ENCODE measurements at regions not wholly inside any gene's neighbourhood (a gene's known extent, or its start where the extent isn't known, plus 50 kb on each side); places are given as distances from the start of the nearest gene placed in this dataset.
"Not testable (repeated sequence)": the region's sequence is repeated elsewhere in the genome, so short reads cannot be mapped to it uniquely, and the experiment has no call there.

GRCh38 chr1:189225794-189226145 lies 1251.9 kb downstream of the BRINP3 start:
- H3K27ac ChIP-seq; H3K4me1 ChIP-seq (replicated peaks in 1 of 2); ATAC-seq (replicated peaks in 6 of 8); H3K4me3 ChIP-seq; in situ Hi-C loops (cut with MboI; ENCODE audit: low pct_unique_long_range_greater_than_20kb in 2 of 9, low sequenced_read_pairs in 9 of 9, unreplicated experiment in 9 of 9): not testable (repeated sequence)
- no CpG with 5 or more reads among the region's 28 CpGs for WGBS, 10 experiments

- ATAC-seq (replicated peaks in 6 of 8) = no peak
- 0 to 100% (median 80%) methylated on average over 1 of the region's 1 CpG; no CpG with 5 or more reads in 2 of the 10 experiments for WGBS, 10 experiments
- Histone ChIP-seq H3K4me3 (no peak overlapping the region), H3K27ac (no peak overlapping the region), H3K4me1 (replicated peaks in 1 of 2) (no peaks in the 10 kb centered on the region)
- in situ Hi-C loops (cut with MboI; ENCODE audit: low pct_unique_long_range_greater_than_20kb in 2 of 9, low sequenced_read_pairs in 9 of 9, unreplicated experiment in 9 of 9) = no loop called here
These were observed 1250.9 kb downstream of the BRINP3 start for GRCh38 chr1:189226779-189227178.

- in situ Hi-C loops (cut with MboI; ENCODE audit: low pct_unique_long_range_greater_than_20kb in 2 of 9, low sequenced_read_pairs in 9 of 9, unreplicated experiment in 9 of 9) = no loop called here
- ATAC-seq (replicated peaks in 6 of 8) = no peak
- no peak overlapping the region for H3K4me3 ChIP-seq
- no peaks in the 10 kb centered on the region for H3K4me1 ChIP-seq (replicated peaks in 1 of 2)
- WGBS, 10 experiments = 10 to 100% (median 67%) methylated on average over 1 to 3 of the region's 3 CpGs; no CpG with 5 or more reads in 5 of the 10 experiments
- H3K27ac ChIP-seq = no peak overlapping the region
These were observed 1240.7 kb downstream of the BRINP3 start for GRCh38 chr1:189237008-189237407.

GRCh38 chr1:189253601-189254350 lies 1223.9 kb downstream of the BRINP3 start:
- Histone ChIP-seq H3K4me3 (no peak overlapping the region), H3K4me1 (replicated peaks in 1 of 2) (no peaks in the 10 kb centered on the region), H3K27ac (no peak overlapping the region)
- WGBS, 10 experiments = 25 to 96% (median 76%) methylated on average over 7 to 18 of the region's 18 CpGs
- ATAC-seq (replicated peaks in 6 of 8) = no peak
- in situ Hi-C loops (cut with MboI; ENCODE audit: low pct_unique_long_range_greater_than_20kb in 2 of 9, low sequenced_read_pairs in 9 of 9, unreplicated experiment in 9 of 9) = no loop called here

- in situ Hi-C loops (cut with MboI; ENCODE audit: low pct_unique_long_range_greater_than_20kb in 2 of 9, low sequenced_read_pairs in 9 of 9, unreplicated experiment in 9 of 9); H3K4me3 ChIP-seq: not testable (repeated sequence)
- WGBS, 10 experiments = 0 to 100% (median 82%) methylated on average over 1 of the region's 1 CpG; no CpG with 5 or more reads in 2 of the 10 experiments
These were observed 1216.5 kb downstream of the BRINP3 start for GRCh38 chr1:189261128-189261527.

GRCh38 chr1:189269011-189269410 lies 1208.7 kb downstream of the BRINP3 start:
- Histone ChIP-seq H3K27ac (no peak overlapping the region), H3K4me1 (replicated peaks in 1 of 2) (no peaks in the 10 kb centered on the region), H3K4me3 (no peak overlapping the region)
- in situ Hi-C loops (cut with MboI; ENCODE audit: low pct_unique_long_range_greater_than_20kb in 2 of 9, low sequenced_read_pairs in 9 of 9, unreplicated experiment in 9 of 9) = no loop called here
- 0 to 80% (median 73%) methylated on average over 1 to 2 of the region's 2 CpGs; no CpG with 5 or more reads in 1 of the 10 experiments for WGBS, 10 experiments
- no peak for ATAC-seq (replicated peaks in 6 of 8)

More at GRCh38 chr1:189261128-189261527, 1216.5 kb downstream of the BRINP3 start:
- not testable (repeated sequence) for H3K4me1 ChIP-seq (replicated peaks in 1 of 2); ATAC-seq (replicated peaks in 6 of 8); H3K27ac ChIP-seq

- H3K4me1 ChIP-seq (replicated peaks in 1 of 2) = no peaks in the 10 kb centered on the region
- no peak overlapping the region for H3K4me3 ChIP-seq
- no peak overlapping the region for H3K27ac ChIP-seq
- in situ Hi-C loops (cut with MboI; ENCODE audit: low pct_unique_long_range_greater_than_20kb in 2 of 9, low sequenced_read_pairs in 9 of 9, unreplicated experiment in 9 of 9) = no loop called here
- 0 to 100% (median 89%) methylated on average over 1 of the region's 1 CpG; no CpG with 5 or more reads in 3 of the 10 experiments for WGBS, 10 experiments
- no peak for ATAC-seq (replicated peaks in 6 of 8)
These were observed 1203.4 kb downstream of the BRINP3 start for GRCh38 chr1:189274267-189274666.

GRCh38 chr1:189275796-189276195 lies 1201.9 kb downstream of the BRINP3 start:
- Histone ChIP-seq H3K27ac (no peak overlapping the region), H3K4me3 (no peak overlapping the region), H3K4me1 (replicated peaks in 1 of 2) (no peaks in the 10 kb centered on the region)
- in situ Hi-C loops (cut with MboI; ENCODE audit: low pct_unique_long_range_greater_than_20kb in 2 of 9, low sequenced_read_pairs in 9 of 9, unreplicated experiment in 9 of 9) = no loop called here
- WGBS, 10 experiments = 0 to 100% (median 85%) methylated on average over 1 of the region's 1 CpG; no CpG with 5 or more reads in 1 of the 10 experiments
- no peak for ATAC-seq (replicated peaks in 6 of 8)

GRCh38 chr1:189289346-189289745 lies 1188.3 kb downstream of the BRINP3 start:
- ATAC-seq (replicated peaks in 6 of 8) = no peak
- Histone ChIP-seq H3K4me3 (no peak overlapping the region), H3K27ac (no peak overlapping the region), H3K4me1 (replicated peaks in 1 of 2) (no peaks in the 10 kb centered on the region)
- 10 to 95% (median 69%) methylated on average over 1 to 3 of the region's 3 CpGs for WGBS, 10 experiments
- in situ Hi-C loops (cut with MboI; ENCODE audit: low pct_unique_long_range_greater_than_20kb in 2 of 9, low sequenced_read_pairs in 9 of 9, unreplicated experiment in 9 of 9) = no loop called here

GRCh38 chr1:189301235-189301634 lies 1176.4 kb downstream of the BRINP3 start:
- Histone ChIP-seq H3K4me1 (replicated peaks in 1 of 2) (no peaks in the 10 kb centered on the region), H3K27ac (no peak overlapping the region), H3K4me3 (no peak overlapping the region)
- ATAC-seq (replicated peaks in 6 of 8) = no peak
- in situ Hi-C loops (cut with MboI; ENCODE audit: low pct_unique_long_range_greater_than_20kb in 2 of 9, low sequenced_read_pairs in 9 of 9, unreplicated experiment in 9 of 9) = no loop called here
- WGBS, 10 experiments = 6 to 100% (median 90%) methylated on average over 1 to 4 of the region's 4 CpGs

- no peaks in the 10 kb centered on the region for H3K4me1 ChIP-seq (replicated peaks in 1 of 2)
- WGBS, 10 experiments = 0 to 100% (median 67%) methylated on average over 1 to 2 of the region's 2 CpGs
- no peak for ATAC-seq (replicated peaks in 6 of 8)
- in situ Hi-C loops (cut with MboI; ENCODE audit: low pct_unique_long_range_greater_than_20kb in 2 of 9, low sequenced_read_pairs in 9 of 9, unreplicated experiment in 9 of 9) = no loop called here
- no peak overlapping the region for H3K4me3 ChIP-seq
- H3K27ac ChIP-seq = no peak overlapping the region
These were observed 1172.4 kb downstream of the BRINP3 start for GRCh38 chr1:189305279-189305678.

GRCh38 chr1:189311915-189312314 lies 1165.7 kb downstream of the BRINP3 start:
- Histone ChIP-seq H3K4me1 (replicated peaks in 1 of 2) (peaks cover 0 to 3% of the 10 kb centered on the region in 2 donors), H3K27ac (no peak overlapping the region), H3K4me3 (no peak overlapping the region)
- peak in 1 of 8 experiments; percentile 33 for ATAC-seq (replicated peaks in 6 of 8)
- in situ Hi-C loops (cut with MboI; ENCODE audit: low pct_unique_long_range_greater_than_20kb in 2 of 9, low sequenced_read_pairs in 9 of 9, unreplicated experiment in 9 of 9) = no loop called here
- 36 to 100% (median 86%) methylated on average over 1 to 2 of the region's 2 CpGs; no CpG with 5 or more reads in 2 of the 10 experiments for WGBS, 10 experiments

GRCh38 chr1:189312499-189312898 lies 1165.2 kb downstream of the BRINP3 start:
- no peak overlapping the region for H3K4me3 ChIP-seq
- no peak for ATAC-seq (replicated peaks in 6 of 8)
- in situ Hi-C loops (cut with MboI; ENCODE audit: low pct_unique_long_range_greater_than_20kb in 2 of 9, low sequenced_read_pairs in 9 of 9, unreplicated experiment in 9 of 9) = no loop called here
- H3K4me1 ChIP-seq (replicated peaks in 1 of 2) = peaks cover 0 to 3% of the 10 kb centered on the region in 2 donors
- H3K27ac ChIP-seq = no peak overlapping the region

- Histone ChIP-seq H3K4me1 (replicated peaks in 1 of 2) (peaks cover 0 to 3% of the 10 kb centered on the region in 2 donors), H3K27ac (no peak overlapping the region), H3K4me3 (no peak overlapping the region)
- in situ Hi-C loops (cut with MboI; ENCODE audit: low pct_unique_long_range_greater_than_20kb in 2 of 9, low sequenced_read_pairs in 9 of 9, unreplicated experiment in 9 of 9) = no loop called here
- WGBS, 10 experiments = 8 to 100% (median 75%) methylated on average over 1 to 2 of the region's 2 CpGs; no CpG with 5 or more reads in 1 of the 10 experiments
- no peak for ATAC-seq (replicated peaks in 6 of 8)
These were observed 1164.2 kb downstream of the BRINP3 start for GRCh38 chr1:189313488-189313887.

All from motor neuron (in vitro differentiated cells).